GM12878 (cell line): ENCODE measurements at regions not wholly inside any gene's neighbourhood (a gene's known extent, or its start where the extent isn't known, plus 50 kb on each side); places are given as distances from the start of the nearest gene placed in this dataset.

ENCODE experiments used
- ATAC-seq: fragments of 200-7000 bp; cut with Tn5 transposase; 3 replicates; pipeline ENCODE4 v1.9.1; 2020; ENCODE audit warnings: mild to moderate bottlenecking, moderate library complexity
- BruUV-seq: library from RNA; stranded (reverse); fragments of 400-500 nt; replicated peaks from 2 replicates; lab custom pipeline; 2021; lab: Mats Ljungman, UMichigan
- CTCF ChIA-PET: fragments of 300-600 bp; sonication (Branson Sonifier 250); formaldehyde crosslinking; extraction: SDS; loops from one replicate; lab custom pipeline; 2021; ENCODE audit warnings: inconsistent platforms; lab: Yijun Ruan, JAX
- POLR2A ChIA-PET: fragments of 350-600 bp; formaldehyde crosslinking; extraction: SDS; loops from one replicate; lab custom pipeline; 2021; ENCODE audit warnings: inconsistent platforms; lab: Charles Lee
- RAD21 ChIA-PET: fragments of 300-600 bp; sonication (Branson Sonifier 250); formaldehyde crosslinking; loops from one replicate; lab custom pipeline; 2023; ENCODE audit warnings: antibody characterized with exemption; ENCODE audit not compliant: unreplicated experiment; lab: Charles Lee
- SMC1A ChIA-PET: fragments of 300-600 bp; sonication (Branson Sonifier 250); formaldehyde crosslinking; loops from one replicate; lab custom pipeline; 2023; ENCODE audit not compliant: unreplicated experiment, uncharacterized antibody; lab: Charles Lee
- DNase-seq: peaks from one replicate; pipeline ENCODE4 v3.0.0-alpha.2; 2011; ENCODE audit warnings: low read depth, low spot score
- FAIRE-seq: peaks from 3 replicates; lab custom pipeline; 2011; peaks lifted over from hg19 to GRCh38; lab: Jason Lieb, UNC
- H2AFZ ChIP-seq: 2 replicates; pipeline ENCODE4 v1.6.0; 2011; ENCODE audit warnings: low read depth, low read length, control low read depth; ENCODE audit not compliant: control insufficient read depth
- H3K27ac ChIP-seq: 2 replicates; pipeline ENCODE4 v1.5.1; 2011; ENCODE audit warnings: control low read depth; ENCODE audit not compliant: control insufficient read depth, insufficient read depth
- H3K27me3 ChIP-seq, 2 experiments: replicated peaks in 1 of 2; 2 replicates each; pipeline versions ENCODE4 v1.6.0 to v1.6.1; 2011; ENCODE audit warnings: low read length in 1 of 2; ENCODE audit not compliant: control insufficient read depth in 2 of 2, insufficient read depth in 2 of 2
- H3K36me3 ChIP-seq, 2 experiments: 2 replicates each; pipeline ENCODE4 v1.5.1; 2011; ENCODE audit warnings: low read length in 1 of 2; ENCODE audit not compliant: control insufficient read depth in 2 of 2, insufficient read depth in 2 of 2
- H3K4me1 ChIP-seq: 2 replicates; pipeline ENCODE4 v1.6.1; 2011; ENCODE audit warnings: mild to moderate bottlenecking, low read length, moderate library complexity, mixed read lengths; ENCODE audit not compliant: control insufficient read depth, insufficient read depth
- H3K4me2 ChIP-seq: 2 replicates; pipeline ENCODE4 v1.6.0; 2011; ENCODE audit warnings: control low read depth; ENCODE audit not compliant: control insufficient read depth, insufficient read depth
- H3K4me3 ChIP-seq: fragments of 200-600 bp; sonication (generic); 2 replicates; pipeline ENCODE4 v1.5.1; 2016
- H3K79me2 ChIP-seq: 2 replicates; pipeline ENCODE4 v1.6.0; 2011; ENCODE audit warnings: low read length; ENCODE audit not compliant: control insufficient read depth, insufficient read depth
- H3K9ac ChIP-seq: 2 replicates; pipeline ENCODE4 v1.8.0; 2011; ENCODE audit warnings: low read length, control low read depth, mixed read lengths; ENCODE audit not compliant: control insufficient read depth, insufficient read depth
- H3K9me3 ChIP-seq: replicated peaks from 3 replicates; pipeline ENCODE4 v1.5.1; 2011; ENCODE audit warnings: mild to moderate bottlenecking, low read length; ENCODE audit not compliant: control insufficient read depth, insufficient read depth
- H4K20me1 ChIP-seq: 2 replicates; pipeline ENCODE4 v1.6.0; 2011; ENCODE audit not compliant: control insufficient read depth, insufficient read depth
- NFXL1 ChIP-seq: fragments of 450-650 bp; IDR thresholded peaks from 2 replicates; pipeline ENCODE4 v1.6.1; 2017; ENCODE audit warnings: antibody characterized with exemption, mild to moderate bottlenecking, borderline replicate concordance
- RUNX3 ChIP-seq: IDR thresholded peaks from 2 replicates; pipeline ENCODE4 v1.6.1; 2012; ENCODE audit warnings: low read length, inconsistent platforms
- ZNF622 ChIP-seq: fragments of 450-650 bp; IDR thresholded peaks from 2 replicates; pipeline ENCODE4 v1.6.1; 2017; ENCODE audit warnings: mild to moderate bottlenecking, inconsistent platforms
- WGBS: methylation state at CpG from one replicate; pipeline ENCODE4 v1.1.6; 2016; ENCODE audit warnings: low lambda C conversion rate; ENCODE audit not compliant: insufficient replicate concordance, insufficient coverage; ENCODE audit errors: missing lambda C conversion rate; 5-methylcytosine and 5-hydroxymethylcytosine counted together
- in situ Hi-C: fragments of 300-500 bp; cut with MboI; formaldehyde crosslinking; loops from 9 replicates; pipeline ENCODE4 v1.14.3; 2018; ENCODE audit warnings: mixed read lengths
- intact Hi-C: fragments of 100-400 bp; cut with micrococcal nuclease; formaldehyde crosslinking; loops from one replicate; pipeline ENCODE4 v1.14.2; 2022; ENCODE audit not compliant: unreplicated experiment
- TF ChIP-seq, protein P1 (sequence below): fragments of 450-650 bp; IDR thresholded peaks from 2 replicates; pipeline ENCODE4 v1.6.1; 2016; ENCODE audit warnings: mild to moderate bottlenecking, moderate library complexity, borderline replicate concordance

DNA sequence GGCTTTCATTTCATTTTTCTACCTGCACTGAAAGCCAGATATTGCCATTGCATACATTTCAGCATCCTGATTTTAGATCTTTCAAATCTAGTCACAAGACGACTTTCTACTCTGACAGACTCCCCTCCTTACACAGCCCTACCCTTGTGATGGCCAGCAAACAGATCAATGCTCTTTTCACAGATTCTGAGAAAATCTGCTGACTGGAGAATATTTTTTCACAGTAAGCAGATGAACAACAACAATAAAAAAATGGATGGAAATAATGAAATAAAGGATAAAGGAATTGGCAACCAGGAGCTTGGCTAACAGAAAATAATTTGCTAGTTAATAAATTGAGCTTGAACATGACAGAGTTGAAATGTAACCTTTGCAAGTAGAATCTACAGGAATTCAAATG is 527.2 kb downstream of the IRS1 start (continued):
- TF ChIP-seq, protein P1, sequence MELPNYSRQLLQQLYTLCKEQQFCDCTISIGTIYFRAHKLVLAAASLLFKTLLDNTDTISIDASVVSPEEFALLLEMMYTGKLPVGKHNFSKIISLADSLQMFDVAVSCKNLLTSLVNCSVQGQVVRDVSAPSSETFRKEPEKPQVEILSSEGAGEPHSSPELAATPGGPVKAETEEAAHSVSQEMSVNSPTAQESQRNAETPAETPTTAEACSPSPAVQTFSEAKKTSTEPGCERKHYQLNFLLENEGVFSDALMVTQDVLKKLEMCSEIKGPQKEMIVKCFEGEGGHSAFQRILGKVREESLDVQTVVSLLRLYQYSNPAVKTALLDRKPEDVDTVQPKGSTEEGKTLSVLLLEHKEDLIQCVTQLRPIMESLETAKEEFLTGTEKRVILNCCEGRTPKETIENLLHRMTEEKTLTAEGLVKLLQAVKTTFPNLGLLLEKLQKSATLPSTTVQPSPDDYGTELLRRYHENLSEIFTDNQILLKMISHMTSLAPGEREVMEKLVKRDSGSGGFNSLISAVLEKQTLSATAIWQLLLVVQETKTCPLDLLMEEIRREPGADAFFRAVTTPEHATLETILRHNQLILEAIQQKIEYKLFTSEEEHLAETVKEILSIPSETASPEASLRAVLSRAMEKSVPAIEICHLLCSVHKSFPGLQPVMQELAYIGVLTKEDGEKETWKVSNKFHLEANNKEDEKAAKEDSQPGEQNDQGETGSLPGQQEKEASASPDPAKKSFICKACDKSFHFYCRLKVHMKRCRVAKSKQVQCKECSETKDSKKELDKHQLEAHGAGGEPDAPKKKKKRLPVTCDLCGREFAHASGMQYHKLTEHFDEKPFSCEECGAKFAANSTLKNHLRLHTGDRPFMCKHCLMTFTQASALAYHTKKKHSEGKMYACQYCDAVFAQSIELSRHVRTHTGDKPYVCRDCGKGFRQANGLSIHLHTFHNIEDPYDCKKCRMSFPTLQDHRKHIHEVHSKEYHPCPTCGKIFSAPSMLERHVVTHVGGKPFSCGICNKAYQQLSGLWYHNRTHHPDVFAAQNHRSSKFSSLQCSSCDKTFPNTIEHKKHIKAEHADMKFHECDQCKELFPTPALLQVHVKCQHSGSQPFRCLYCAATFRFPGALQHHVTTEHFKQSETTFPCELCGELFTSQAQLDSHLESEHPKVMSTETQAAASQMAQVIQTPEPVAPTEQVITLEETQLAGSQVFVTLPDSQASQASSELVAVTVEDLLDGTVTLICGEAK = no peak
- TF ChIP-seq, all 136 proteins: peak for 0

DNA sequence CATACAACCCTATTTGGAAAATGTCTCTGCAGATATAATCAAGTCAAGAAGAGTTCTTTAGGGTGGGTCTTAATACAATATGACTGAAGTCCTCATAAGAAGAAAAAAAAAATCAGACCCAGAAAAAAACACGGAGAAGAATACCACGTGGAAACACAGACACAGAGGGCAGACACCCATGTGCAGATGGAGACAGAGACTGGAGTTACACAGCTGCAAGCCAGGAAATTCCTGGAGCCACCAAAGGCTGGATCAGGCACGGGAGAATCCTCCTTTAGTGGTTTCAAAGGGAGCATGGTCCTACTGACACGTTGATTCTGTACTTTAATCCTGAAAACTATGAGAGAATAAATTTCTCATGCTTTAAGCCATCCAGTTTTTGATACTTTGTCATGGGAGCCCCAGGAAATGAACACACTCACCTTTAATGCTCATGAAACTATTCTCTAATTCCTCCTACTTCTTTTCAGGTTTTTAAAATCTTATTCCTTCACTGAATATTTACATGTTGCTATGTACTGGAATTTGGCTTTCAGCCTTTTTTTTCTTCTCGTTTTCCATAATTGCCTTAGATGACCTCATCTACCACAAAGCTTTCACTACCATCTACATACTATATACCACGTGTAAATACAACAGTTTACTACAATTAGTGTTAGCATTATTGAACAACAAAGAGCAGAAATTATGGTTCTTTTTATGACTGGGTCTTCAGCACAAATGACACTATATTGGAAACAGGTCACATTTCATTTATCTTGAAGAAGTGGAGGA is 529.1 kb downstream of the IRS1 start:
- WGBS = 2% methylated on average over 6 of the region's 6 CpGs
- H3K27ac ChIP-seq = no peak overlapping the region
- no peak overlapping the region for H3K9ac ChIP-seq
- RAD21 ChIA-PET = no interaction called here
- H4K20me1 ChIP-seq = no peaks in the 10 kb centered on the region
- CTCF ChIA-PET = no interaction called here
- no peak overlapping the region for H2AFZ ChIP-seq
- SMC1A ChIA-PET = interaction anchor here (0.8 kb wide), 1 partner anchor 16 kb away, joined by 3 read pairs; no protein-coding TSS in a partner anchor
- H3K27me3 ChIP-seq = no peaks in the 10 kb centered on the region
- in situ Hi-C loops (no loop called here), intact Hi-C loops (no loop called here)
- ATAC-seq (no peak; the same call in 2 of the 3 replicates), DNase-seq (no peak), FAIRE-seq (no peak)
- no peaks in the 10 kb centered on the region for H3K36me3 ChIP-seq
- no peaks in the 10 kb centered on the region for H3K9me3 ChIP-seq
- no peaks in the 10 kb centered on the region for H3K79me2 ChIP-seq
- BruUV-seq = no TSS peak
- H3K4me2 ChIP-seq = no peak overlapping the region
- H3K4me1 ChIP-seq = no peaks in the 10 kb centered on the region
- TF ChIP-seq RUNX3 (peak; percentile 18; the same call in 1 of the 2 replicates), ZNF622 (no peak), NFXL1 (no peak)
- H3K4me3 ChIP-seq = no peak overlapping the region
- POLR2A ChIA-PET = no interaction called here
